ENCODE measurements at regions not wholly inside any gene's neighbourhood (a gene's known extent, or its start where the extent isn't known, plus 50 kb on each side); places are given as distances from the start of the nearest gene placed in this dataset.

- TF ChIP-seq CTCF (IDR thresholded peaks at IDR 0.05): no peak
- no peak for TF ChIP-seq EP300 (IDR thresholded peaks at IDR 0.05)
- no peak for TF ChIP-seq POLR2AphosphoS5 (IDR thresholded peaks at IDR 0.05)
Measured at GRCh38 chr6:41428996-41429421, 93.6 kb downstream of the NCR2 start.

Measured in upper lobe of left lung (tissue), 4 donors.